MM.1S (cell line): ENCODE measurements at regions not wholly inside any gene's neighbourhood (a gene's known extent, or its start where the extent isn't known, plus 50 kb on each side); places are given as distances from the start of the nearest gene placed in this dataset.

Source experiments
- DNase-seq: peaks from one replicate; pipeline ENCODE4 v3.0.0-alpha.2; 2015
- H2AFZ ChIP-seq: fragments of 300-600 bp; sonication (generic); 2 replicates; pipeline ENCODE4 v1.6.0; 2016; ENCODE audit warnings: antibody characterized with exemption, low read length
- H3F3A ChIP-seq: fragments of 300-600 bp; sonication (generic); 2 replicates; pipeline ENCODE4 v1.6.1; 2016; ENCODE audit warnings: mild to moderate bottlenecking, antibody characterized with exemption, low read length, moderate library complexity, mixed read lengths; ENCODE audit not compliant: insufficient read depth
- H3K27ac ChIP-seq: fragments of 300-600 bp; sonication (generic); 2 replicates; pipeline ENCODE4 v1.5.1; 2016; ENCODE audit warnings: mild to moderate bottlenecking, low read length
- H3K27me3 ChIP-seq: fragments of 300-600 bp; sonication (generic); replicated peaks from 2 replicates; pipeline ENCODE4 v1.6.0; 2016; ENCODE audit warnings: low read length; ENCODE audit not compliant: insufficient read depth
- H3K36me3 ChIP-seq: fragments of 300-600 bp; sonication (generic); replicated peaks from 2 replicates; pipeline ENCODE4 v1.6.1; 2016; ENCODE audit warnings: mild to moderate bottlenecking, low read length, mixed read lengths; ENCODE audit not compliant: insufficient read depth
- H3K4me1 ChIP-seq: fragments of 300-600 bp; sonication (generic); 2 replicates; pipeline ENCODE4 v1.6.1; 2016; ENCODE audit warnings: low read length, mixed read lengths
- H3K4me2 ChIP-seq: fragments of 300-600 bp; sonication (generic); 2 replicates; pipeline ENCODE4 v1.6.0; 2016; ENCODE audit warnings: low read depth, low read length
- H3K4me3 ChIP-seq: fragments of 300-600 bp; sonication (generic); 2 replicates; pipeline ENCODE4 v1.5.1; 2016; ENCODE audit warnings: low read length, mixed read lengths
- H3K79me2 ChIP-seq: fragments of 300-600 bp; sonication (generic); 2 replicates; pipeline ENCODE4 v1.6.1; 2016; ENCODE audit warnings: mixed run types, low read length, mixed read lengths
- H3K9ac ChIP-seq: fragments of 300-600 bp; sonication (generic); 2 replicates; pipeline ENCODE4 v1.6.1; 2016; ENCODE audit warnings: low read length, mixed read lengths
- H3K9me2 ChIP-seq: fragments of 300-600 bp; sonication (generic); replicated peaks from 2 replicates; pipeline ENCODE4 v1.6.1; 2016; ENCODE audit warnings: mild to moderate bottlenecking, low read length, mixed read lengths; ENCODE audit not compliant: insufficient read depth
- H3K9me3 ChIP-seq: fragments of 300-600 bp; sonication (generic); replicated peaks from 2 replicates; pipeline ENCODE4 v1.6.1; 2016; ENCODE audit warnings: mild to moderate bottlenecking, low read length, mixed read lengths; ENCODE audit not compliant: insufficient read depth
- H4K20me1 ChIP-seq: fragments of 300-600 bp; sonication (generic); 2 replicates; pipeline ENCODE4 v1.6.1; 2016; ENCODE audit warnings: mild to moderate bottlenecking, low read length, moderate library complexity, mixed read lengths; ENCODE audit not compliant: insufficient read depth
- CTCF ChIP-seq: fragments of 300-600 bp; sonication (generic); IDR thresholded peaks from 2 replicates; pipeline ENCODE4 v1.5.1; 2016; ENCODE audit warnings: antibody characterized with exemption, low read length, mixed read lengths
- EZH2 ChIP-seq: fragments of 300-600 bp; sonication (generic); optimal IDR thresholded peaks from 2 replicates; pipeline ENCODE3; 2017; ENCODE audit warnings: low read depth, mild to moderate bottlenecking, antibody characterized with exemption, low read length, mixed read lengths
- EZH2phosphoT487 ChIP-seq: fragments of 300-600 bp; sonication (generic); IDR thresholded peaks from 2 replicates; pipeline ENCODE4 v1.6.1; 2018; ENCODE audit warnings: antibody characterized with exemption, low read length

GRCh38 chr3:23094890-23095462 lies 108.2 kb upstream of the UBE2E2 start:
- Histone ChIP-seq H3K9me2 (no peaks in the 10 kb centered on the region), H3K4me3 (no peak overlapping the region), H3F3A (no peaks in the 10 kb centered on the region), H3K4me1 (no peaks in the 10 kb centered on the region), H4K20me1 (no peaks in the 10 kb centered on the region), H3K36me3 (no peaks in the 10 kb centered on the region), H3K4me2 (no peak overlapping the region), H3K9me3 (no peaks in the 10 kb centered on the region), H3K79me2 (no peaks in the 10 kb centered on the region), H3K9ac (no peak overlapping the region), H2AFZ (no peak overlapping the region), H3K27me3 (no peaks in the 10 kb centered on the region), H3K27ac (no peak overlapping the region)
- no peak for TF ChIP-seq EZH2phosphoT487
- no peak for TF ChIP-seq CTCF
- no peak for TF ChIP-seq EZH2
- DNase-seq = no peak

- DNase-seq = no peak
- no peak overlapping the region for H3K9ac ChIP-seq
- H3K9me3 ChIP-seq = no peaks in the 10 kb centered on the region
- no peak overlapping the region for H3K4me2 ChIP-seq
- no peaks in the 10 kb centered on the region for H3F3A ChIP-seq
- no peaks in the 10 kb centered on the region for H3K9me2 ChIP-seq
- no peaks in the 10 kb centered on the region for H3K36me3 ChIP-seq
- H3K4me1 ChIP-seq = no peaks in the 10 kb centered on the region
- H2AFZ ChIP-seq = no peak overlapping the region
- no peak overlapping the region for H3K4me3 ChIP-seq
- H3K27ac ChIP-seq = no peak overlapping the region
- TF ChIP-seq EZH2 (no peak), EZH2phosphoT487 (no peak), CTCF (no peak)
- H3K79me2 ChIP-seq = no peaks in the 10 kb centered on the region
- H4K20me1 ChIP-seq = no peaks in the 10 kb centered on the region
- no peaks in the 10 kb centered on the region for H3K27me3 ChIP-seq
Measured at GRCh38 chr3:23096041-23096440, 107.1 kb upstream of the UBE2E2 start.

GRCh38 chr3:23099021-23099420 lies 104.1 kb upstream of the UBE2E2 start:
- no peak overlapping the region for H3K4me3 ChIP-seq
- no peaks in the 10 kb centered on the region for H3K9me2 ChIP-seq
- no peaks in the 10 kb centered on the region for H3K9me3 ChIP-seq
- no peaks in the 10 kb centered on the region for H3F3A ChIP-seq
- no peaks in the 10 kb centered on the region for H3K79me2 ChIP-seq
- H3K27me3 ChIP-seq = no peaks in the 10 kb centered on the region
- H3K9ac ChIP-seq = no peak overlapping the region
- H3K4me2 ChIP-seq = no peak overlapping the region
- H3K27ac ChIP-seq = no peak overlapping the region
- TF ChIP-seq EZH2phosphoT487 (no peak), EZH2 (no peak)
- H3K36me3 ChIP-seq = no peaks in the 10 kb centered on the region
- H3K4me1 ChIP-seq = no peaks in the 10 kb centered on the region
- no peak for DNase-seq
- no peak overlapping the region for H2AFZ ChIP-seq
- no peaks in the 10 kb centered on the region for H4K20me1 ChIP-seq

GRCh38 chr3:23099677-23100076 lies 103.5 kb upstream of the UBE2E2 start:
- Histone ChIP-seq H4K20me1 (no peaks in the 10 kb centered on the region), H3K27ac (no peak overlapping the region), H3K9me3 (no peaks in the 10 kb centered on the region), H2AFZ (no peak overlapping the region), H3K36me3 (no peaks in the 10 kb centered on the region), H3K79me2 (no peaks in the 10 kb centered on the region), H3K9me2 (no peaks in the 10 kb centered on the region), H3K27me3 (no peaks in the 10 kb centered on the region), H3F3A (no peaks in the 10 kb centered on the region), H3K4me2 (no peak overlapping the region), H3K9ac (no peak overlapping the region), H3K4me3 (no peak overlapping the region), H3K4me1 (no peaks in the 10 kb centered on the region)
- DNase-seq = no peak
- TF ChIP-seq CTCF (no peak), EZH2phosphoT487 (no peak), EZH2 (no peak)
